Skeletal muscle cell (primary cell): ENCODE measurements at regions not wholly inside any gene's neighbourhood (a gene's known extent, or its start where the extent isn't known, plus 50 kb on each side); places are given as distances from the start of the nearest gene placed in this dataset.
A peak's percentile ranks its signal among the peaks of the same experiment; 100 is the strongest.

Source experiments
- DNase-seq: peaks from one replicate; pipeline ENCODE4 v3.0.0-alpha.2; 2010; ENCODE audit warnings: low read depth
- H3K4me3 ChIP-seq: 2 replicates; pipeline ENCODE4 v1.5.1; 2011; ENCODE audit warnings: low read depth, mild to moderate bottlenecking, control low read depth, low read length, moderate library complexity

- no peak for DNase-seq
- no peak overlapping the region for H3K4me3 ChIP-seq
Observed at GRCh38 chr6:28693033-28693750, 167.5 kb downstream of the GPX5 start.

- no peak overlapping the region for H3K4me3 ChIP-seq
- DNase-seq, result no peak
Observed at GRCh38 chr6:28693751-28694443, 168.2 kb downstream of the GPX5 start.

- no peak for DNase-seq
- H3K4me3 ChIP-seq, result peak overlapping the region; percentile 34
Observed at GRCh38 chr6:28695715-28696114, 170.0 kb downstream of the GPX5 start.

- H3K4me3 ChIP-seq, result peak overlapping the region; percentile 34
- no peak for DNase-seq
Observed at GRCh38 chr6:28696167-28696566, 170.5 kb downstream of the GPX5 start.

- peak overlapping the region; percentile 34 for H3K4me3 ChIP-seq
- no peak for DNase-seq
Observed at GRCh38 chr6:28696682-28697081, 171.0 kb downstream of the GPX5 start.

- H3K4me3 ChIP-seq, result no peak overlapping the region
- no peak for DNase-seq
Observed at GRCh38 chr6:28707387-28708282, 182.0 kb downstream of the GPX5 start.

- H3K4me3 ChIP-seq, result peak overlapping the region; percentile 37
Observed at GRCh38 chr6:28709478-28710349, 184.0 kb downstream of the GPX5 start.

GRCh38 chr6:28710466-28711191 lies 184.9 kb downstream of the GPX5 start:
- H3K4me3 ChIP-seq, result no peak overlapping the region
- no peak for DNase-seq

More at GRCh38 chr6:28709478-28710349, 184.0 kb downstream of the GPX5 start:
- DNase-seq, result no peak

- no peak for DNase-seq
- no peak overlapping the region for H3K4me3 ChIP-seq
Observed at GRCh38 chr6:28711325-28711724, 185.6 kb downstream of the GPX5 start.

- no peak overlapping the region for H3K4me3 ChIP-seq
- DNase-seq, result no peak
Observed at GRCh38 chr6:28711788-28712341, 186.2 kb downstream of the GPX5 start.

- DNase-seq, result no peak
- no peak overlapping the region for H3K4me3 ChIP-seq
Observed at GRCh38 chr6:28712982-28713381, 187.3 kb downstream of the GPX5 start.

- no peak for DNase-seq
Observed at GRCh38 chr6:28719275-28719940, 193.7 kb downstream of the GPX5 start.

GRCh38 chr6:28720357-28721231 lies 194.9 kb downstream of the GPX5 start:
- no peak overlapping the region for H3K4me3 ChIP-seq
- DNase-seq, result no peak

More at GRCh38 chr6:28719275-28719940, 193.7 kb downstream of the GPX5 start:
- H3K4me3 ChIP-seq, result no peak overlapping the region

GRCh38 chr6:28721372-28721771 lies 195.7 kb downstream of the GPX5 start:
- H3K4me3 ChIP-seq, result no peak overlapping the region
- no peak for DNase-seq

- no peak for DNase-seq
- H3K4me3 ChIP-seq, result no peak overlapping the region
Observed at GRCh38 chr6:28724395-28724794, 198.7 kb downstream of the GPX5 start.

GRCh38 chr6:28725274-28725809 lies 198.4 kb downstream of the TRIM27 start:
- no peak overlapping the region for H3K4me3 ChIP-seq
- no peak for DNase-seq
